ENCODE measurements at regions not wholly inside any gene's neighbourhood (a gene's known extent, or its start where the extent isn't known, plus 50 kb on each side); places are given as distances from the start of the nearest gene placed in this dataset.
A peak's percentile ranks its signal among the peaks of the same experiment; 100 is the strongest.

DNA sequence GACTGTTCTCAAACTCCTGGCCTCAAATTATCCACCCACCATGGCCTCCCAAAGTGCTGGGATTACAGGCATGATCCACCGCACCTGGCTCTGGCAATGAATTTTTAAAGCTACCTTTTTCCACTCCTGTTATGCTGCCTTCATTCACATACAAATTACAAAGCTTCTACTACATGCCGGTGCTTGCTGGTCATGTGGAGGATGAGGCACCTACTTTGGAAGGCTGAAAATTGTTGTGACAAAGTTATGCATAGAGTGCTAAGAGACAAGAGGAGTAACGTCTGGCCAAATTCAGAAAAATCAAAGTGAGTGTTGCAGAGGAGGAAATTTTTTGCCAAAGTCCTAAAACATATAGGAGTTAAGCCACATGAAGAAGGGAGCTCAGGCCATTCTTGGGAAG is 191.7 kb upstream of the PPFIA2 start:
- DNase-seq: no peak

DNA sequence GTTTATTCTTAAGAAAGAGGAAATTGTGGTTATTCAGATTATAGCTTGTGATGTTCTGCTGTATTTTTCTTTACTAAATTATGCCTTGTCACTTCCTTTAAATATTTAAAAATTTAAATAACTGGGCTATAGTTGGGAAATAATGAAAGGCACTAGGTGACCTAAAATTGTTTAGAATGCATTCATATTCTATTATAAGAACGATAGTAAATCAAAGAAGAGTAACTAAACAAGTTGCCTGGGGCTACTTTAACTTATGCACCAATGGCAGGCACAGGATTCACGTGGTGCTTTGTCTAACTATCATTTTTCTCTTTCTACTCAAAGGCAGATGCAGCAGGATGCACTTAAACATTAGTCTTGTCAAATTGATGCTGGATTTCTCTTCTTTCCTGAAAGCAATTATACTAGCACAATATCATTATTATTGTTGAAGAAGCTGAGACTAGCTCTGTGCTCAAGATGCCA is 190.7 kb upstream of the PPFIA2 start:
- no peak for DNase-seq

DNA sequence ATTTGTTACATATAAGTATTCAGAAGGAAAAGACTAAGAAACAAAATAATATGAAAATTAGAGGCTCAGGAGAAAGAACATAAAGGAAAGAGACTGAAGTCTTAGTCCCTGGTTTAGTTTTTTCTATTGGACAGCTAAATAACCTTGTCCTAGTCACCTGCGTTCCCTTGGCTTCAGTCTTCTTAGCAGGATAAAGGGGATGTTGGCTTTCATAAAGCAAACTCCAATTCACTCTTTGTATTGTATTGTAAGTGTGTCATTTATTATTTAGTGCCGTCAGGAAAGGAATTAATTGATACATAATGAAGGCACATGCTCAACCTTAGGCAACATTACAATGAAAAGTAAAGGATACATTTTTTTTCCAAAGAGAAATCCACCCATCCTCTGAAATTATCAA is 190.3 kb upstream of the PPFIA2 start:
- DNase-seq: no peak

DNA sequence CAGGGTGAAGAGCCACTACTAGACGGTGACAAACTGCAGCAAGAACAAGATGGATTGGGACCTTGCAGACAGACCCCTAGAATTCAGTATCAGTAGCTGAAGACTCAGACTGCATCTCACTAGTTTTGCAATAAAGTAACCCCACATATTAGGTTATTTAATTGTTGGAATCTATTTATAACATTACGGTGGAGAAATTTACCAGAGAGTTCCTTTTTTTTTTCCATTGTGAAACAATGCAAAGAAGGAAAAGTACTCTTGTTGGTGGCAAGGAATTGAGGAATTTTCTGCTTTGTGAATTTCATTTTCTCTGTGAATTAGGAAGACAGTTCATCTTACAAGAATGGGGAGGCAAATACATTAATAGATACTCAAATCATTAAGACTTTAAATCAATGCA is 185.7 kb upstream of the PPFIA2 start:
- no peak for DNase-seq

DNA sequence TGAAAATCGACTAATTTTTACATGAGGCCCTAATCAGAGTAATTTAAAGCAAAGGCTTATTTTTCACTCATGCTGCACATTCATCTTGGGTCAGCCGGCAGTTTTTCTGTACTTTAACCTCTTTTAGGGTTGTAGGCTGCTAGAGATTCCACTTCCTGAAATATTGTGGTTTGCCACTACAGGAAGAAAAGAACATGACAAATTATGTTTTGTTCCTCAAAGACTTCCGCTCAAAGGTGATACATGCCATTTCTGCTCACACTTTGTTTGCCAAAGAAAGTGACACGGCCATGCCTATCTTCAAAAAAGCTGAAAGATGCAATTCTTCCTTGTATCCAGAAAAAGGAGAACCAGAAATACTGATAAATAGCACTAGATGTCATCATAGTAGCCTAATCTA is 183.4 kb upstream of the PPFIA2 start:
- DNase-seq: no peak

DNA sequence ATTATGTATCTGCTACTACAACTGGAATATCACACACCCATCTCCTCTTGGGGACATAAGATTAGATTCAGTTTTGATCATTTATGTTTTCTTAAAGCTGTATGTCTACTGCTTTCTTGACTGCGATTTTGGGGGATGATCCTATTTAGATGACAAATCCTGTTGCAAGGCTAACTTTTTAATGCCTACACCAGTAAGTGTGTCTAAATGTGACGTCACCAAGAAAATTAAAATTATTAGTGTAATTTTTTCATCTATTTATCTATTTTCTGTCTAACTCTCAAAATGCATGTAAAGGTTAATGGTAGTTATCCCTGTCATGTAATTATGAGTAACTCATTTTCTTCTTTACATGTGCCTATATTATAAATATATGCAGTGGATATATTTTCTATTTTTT is 170.9 kb upstream of the PPFIA2 start:
- DNase-seq: no peak

DNA sequence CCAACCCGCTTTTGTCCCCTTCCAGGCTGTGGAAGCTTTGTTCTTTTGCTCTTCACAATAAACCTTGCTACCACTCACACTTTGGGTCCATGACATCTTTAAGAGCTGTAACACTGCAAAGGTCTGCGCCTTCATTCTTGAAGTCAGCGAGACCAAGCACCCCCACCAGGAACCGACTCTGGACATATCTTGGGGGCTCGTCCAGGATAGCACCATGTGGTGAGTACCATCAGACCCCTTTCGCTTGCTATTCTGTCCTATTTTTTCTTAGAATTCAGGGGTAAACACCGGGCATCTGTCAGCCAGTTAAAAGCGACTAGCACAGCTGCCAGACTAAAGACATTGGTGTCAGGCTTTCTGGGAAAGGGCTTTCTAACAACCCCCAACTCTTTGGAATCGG is 137.6 kb upstream of the PPFIA2 start:
- peak in 1 of 2 donors; percentile 9 for DNase-seq

DNA sequence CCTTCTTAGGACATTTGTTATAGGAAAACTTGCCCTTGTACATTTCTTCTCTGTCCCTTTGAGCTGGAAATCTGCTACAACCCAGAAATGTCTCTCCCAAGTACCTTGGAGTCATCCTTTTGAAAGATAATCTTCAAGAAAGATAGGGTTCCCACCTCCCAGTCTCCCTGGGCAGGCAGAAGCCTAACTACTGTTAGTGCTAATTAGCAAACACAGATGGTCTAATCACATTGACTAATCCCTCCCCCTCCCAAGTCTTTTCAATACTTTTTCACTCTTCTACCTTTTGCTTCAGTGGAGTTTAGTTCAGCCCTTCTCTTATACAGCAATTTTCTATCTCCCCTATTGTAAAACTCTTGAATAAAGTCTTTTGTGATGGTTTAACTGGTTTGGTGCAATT is 129.8 kb upstream of the PPFIA2 start:
- no peak for DNase-seq

DNA sequence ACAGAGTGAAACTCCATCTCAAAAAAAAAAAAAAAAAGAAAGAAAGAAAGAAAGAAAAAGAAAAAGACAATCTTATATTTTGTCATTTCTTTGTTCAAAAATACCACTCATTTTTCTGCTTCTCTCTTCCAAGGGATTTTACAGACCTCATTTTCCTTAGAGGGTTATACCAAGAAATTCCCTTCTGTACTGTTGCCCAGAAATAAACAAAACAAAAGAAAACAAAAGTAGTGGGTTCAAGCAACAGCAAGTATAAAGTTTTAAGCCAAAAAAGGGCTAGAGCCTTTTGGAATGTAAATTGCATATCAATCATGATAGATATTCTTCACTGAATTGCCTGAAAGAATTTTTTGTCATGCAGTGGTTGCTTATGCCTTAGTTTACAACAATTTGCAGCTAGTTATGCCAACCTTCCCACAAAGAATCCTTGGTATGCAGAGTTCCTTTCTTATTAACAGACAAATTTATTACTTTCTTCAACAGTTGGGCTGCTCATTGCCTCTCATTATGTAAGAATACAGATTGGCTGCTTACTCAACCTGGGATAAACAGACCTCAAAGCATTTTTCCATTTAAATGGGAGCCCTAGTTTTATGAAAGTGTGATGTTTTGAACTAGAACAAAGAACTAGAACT is 129.1 kb upstream of the PPFIA2 start:
- DNase-seq: no peak

DNA sequence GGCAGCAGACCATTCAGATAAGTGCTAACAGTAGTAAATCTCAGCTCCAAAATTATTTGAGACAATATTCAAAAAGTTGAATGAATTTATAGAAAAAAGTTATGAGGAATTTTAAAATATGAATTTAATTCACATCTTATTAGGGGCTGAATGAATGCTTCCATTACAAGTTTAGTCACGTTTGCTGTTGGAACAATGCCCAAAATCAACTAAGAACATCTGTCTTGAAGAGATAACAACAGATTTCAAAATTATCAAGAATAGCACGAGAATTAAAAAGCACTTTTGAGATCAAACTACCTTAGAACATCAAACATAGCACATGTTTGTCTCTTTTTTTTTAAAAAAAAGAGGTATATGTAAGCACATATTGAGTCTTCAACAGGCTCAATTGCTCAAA is 115.4 kb upstream of the PPFIA2 start:
- DNase-seq: no peak

DNA sequence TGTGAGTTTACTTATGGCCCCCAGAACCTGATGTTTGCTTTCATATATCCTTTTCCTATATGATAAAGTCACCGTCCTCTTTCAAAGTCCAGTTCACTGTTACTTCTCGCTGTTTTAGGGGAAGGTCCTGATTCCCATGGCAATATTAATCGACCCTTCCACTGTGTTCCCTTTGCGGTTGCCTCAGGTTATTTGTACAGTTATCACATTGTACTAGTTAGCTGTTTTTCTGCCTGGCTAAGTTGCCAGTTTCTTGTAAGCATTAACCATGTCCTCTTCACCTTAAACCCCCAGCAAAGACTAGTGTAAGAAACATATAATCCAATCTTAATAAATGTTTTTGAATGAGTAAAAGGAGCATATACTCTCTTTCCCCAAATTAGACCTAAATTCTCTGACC is 115.0 kb upstream of the PPFIA2 start:
- DNase-seq: no peak

DNA sequence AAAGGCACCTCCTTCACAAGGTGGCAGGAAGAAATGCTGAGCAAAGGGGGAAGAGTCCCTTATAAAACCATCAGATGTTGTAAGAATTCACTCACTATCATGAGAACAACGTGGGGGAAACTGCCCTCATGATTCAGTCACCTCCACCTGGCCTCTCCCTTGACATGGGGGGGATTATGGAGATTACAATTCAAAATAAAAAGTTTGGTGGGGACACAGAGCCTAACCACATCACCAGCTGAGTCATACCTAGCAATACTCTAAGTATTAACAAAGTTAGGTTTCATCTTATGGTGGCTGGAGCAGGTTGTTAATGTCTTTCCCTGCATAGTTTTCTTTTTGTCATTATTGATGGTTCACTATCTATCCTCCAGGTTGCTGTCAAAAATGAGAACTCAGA is 113.2 kb upstream of the PPFIA2 start:
- no peak for DNase-seq

DNA sequence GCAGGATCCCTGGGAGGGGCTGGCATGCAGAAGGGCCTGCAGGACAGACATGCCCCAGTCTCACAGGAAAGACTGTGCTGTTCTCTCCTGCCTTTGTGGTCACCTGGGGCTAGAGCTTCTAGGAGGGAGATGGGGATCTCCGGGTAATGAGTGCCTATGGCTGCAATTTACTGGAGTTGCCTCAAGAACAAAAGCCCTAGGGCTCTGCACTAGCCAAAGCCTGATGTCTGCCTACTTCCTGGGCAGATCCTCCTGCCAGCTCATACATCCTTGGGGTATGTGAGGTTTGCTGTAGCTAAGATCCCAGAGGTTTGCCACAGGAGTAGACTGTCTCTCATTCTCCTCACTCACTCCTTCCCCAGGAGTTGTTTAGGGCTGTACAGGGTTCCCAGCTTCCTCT is 106.9 kb upstream of the PPFIA2 start:
- no peak for DNase-seq

DNA sequence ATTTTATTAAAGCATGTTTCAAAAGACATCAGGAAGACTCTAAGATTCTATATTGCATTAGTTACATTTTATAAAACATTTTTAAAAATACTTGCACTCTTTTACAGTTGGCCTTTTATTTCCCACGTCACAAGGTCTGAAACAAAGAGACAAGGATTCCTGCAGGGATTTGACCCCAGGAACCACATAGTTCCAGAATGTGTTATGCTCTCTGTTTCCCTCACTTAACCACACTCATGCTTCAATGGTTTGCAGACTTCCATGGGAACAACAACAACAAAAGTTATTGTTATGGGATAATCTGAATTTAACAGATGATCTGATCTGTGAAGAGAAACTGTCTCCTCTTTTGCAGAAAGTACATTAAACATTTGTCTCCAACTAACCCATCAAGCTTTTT is 104.3 kb upstream of the PPFIA2 start:
- no peak for DNase-seq

DNA sequence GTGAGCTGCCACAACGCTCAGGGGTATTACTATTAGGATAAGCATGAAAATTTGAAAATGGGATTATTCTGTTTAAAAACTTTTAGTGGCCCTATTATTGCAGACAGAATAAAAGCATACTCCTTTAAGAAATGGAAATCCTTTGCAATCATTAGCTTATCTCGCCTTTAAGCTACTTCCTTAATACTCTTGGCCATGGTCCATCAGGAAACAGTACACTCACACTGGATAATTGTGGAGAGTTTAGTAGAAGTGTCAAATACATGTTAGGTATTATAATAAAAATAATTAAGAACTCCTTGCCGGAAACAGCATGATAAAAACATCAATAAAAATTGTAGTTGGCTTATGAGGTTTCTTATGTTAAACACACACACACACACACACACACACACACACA is 100.4 kb upstream of the PPFIA2 start:
- no peak for DNase-seq

DNA sequence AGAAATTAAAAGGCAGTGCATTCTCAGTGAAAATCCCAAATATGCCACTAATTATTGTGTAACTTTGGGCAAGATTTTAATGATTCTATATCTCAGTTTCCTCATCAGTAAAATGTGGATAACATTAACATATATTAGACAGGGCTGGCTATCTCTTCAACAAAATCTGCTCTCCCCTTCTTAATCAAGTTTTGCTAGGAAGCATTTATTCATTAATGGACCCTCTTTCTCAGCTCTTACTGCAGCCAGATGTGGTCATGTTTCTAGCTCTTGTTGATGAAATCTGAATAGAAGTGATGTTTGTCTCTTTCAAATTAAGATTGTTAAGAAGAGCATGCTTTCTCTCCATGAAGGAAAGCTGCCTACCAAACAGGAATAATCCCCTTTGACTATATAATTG is 84.4 kb upstream of the PPFIA2 start:
- DNase-seq: no peak

DNA sequence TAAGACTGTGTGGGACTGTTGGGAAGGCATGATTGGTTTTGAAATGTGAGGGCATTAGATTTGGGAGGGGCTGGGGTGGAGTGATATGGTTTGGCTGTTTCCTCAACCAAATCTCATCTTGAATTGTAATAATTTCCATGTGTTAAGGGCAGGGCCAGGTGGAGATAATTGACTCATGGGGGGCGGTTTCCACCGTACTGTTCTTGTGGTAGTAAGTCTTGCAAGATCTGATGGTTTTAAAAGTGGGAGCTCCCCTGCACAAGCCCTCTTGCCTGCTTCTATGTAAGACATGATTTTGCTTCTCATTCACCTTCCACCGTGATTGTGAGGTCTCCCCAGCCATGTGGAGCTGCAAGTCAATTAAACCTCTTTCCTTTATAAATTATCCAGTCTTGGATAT is 76.6 kb upstream of the PPFIA2 start:
- DNase-seq: peak; percentile 10 to 20

DNA sequence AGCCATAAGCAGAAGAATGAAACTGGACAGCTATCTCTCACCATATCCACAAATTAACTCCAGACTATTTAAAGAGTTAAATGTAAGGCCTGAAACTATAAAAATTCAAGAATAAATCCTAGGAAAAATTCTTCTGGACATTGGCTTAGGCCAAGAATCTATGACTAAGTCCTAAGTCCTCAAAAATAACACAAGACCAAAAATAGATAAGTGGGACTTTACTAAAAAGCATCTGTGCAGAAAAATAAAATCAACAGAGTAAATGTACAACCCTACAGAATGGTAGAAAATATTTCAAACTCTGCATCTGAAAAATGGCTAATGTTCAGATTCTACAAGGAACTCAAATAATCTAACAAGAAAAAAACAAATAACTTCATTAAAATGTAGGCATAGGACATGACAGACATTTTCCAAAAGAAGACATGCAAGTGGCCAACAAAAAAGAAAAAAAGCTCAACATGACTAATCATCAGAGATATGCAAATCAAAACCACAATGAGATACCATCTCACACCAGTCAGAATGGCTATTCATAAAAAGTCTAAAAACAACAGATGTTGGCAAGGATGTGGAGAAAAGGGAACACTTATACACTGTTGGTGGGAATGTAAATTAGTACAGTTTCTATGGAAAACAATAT is 61.0 kb upstream of the PPFIA2 start:
- no peak for DNase-seq

DNA sequence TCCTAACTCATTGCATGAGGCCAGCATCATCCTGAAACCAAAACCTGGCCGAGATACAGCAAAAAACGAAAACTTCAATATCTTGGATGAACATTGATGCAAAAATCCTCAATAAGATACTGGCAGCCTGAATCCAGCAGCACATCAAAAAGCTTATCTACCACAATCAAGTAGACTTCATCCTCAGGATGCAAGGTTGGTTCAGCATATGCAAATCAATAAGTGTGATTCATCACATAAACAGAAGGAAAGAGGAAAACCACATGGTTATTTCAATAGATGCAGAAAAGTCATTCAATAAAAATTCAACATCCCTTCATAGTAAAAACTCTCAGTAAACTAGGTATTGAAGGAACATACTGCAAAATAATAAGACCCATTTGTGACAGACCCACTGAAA is 56.5 kb upstream of the PPFIA2 start:
- DNase-seq: no peak

DNA sequence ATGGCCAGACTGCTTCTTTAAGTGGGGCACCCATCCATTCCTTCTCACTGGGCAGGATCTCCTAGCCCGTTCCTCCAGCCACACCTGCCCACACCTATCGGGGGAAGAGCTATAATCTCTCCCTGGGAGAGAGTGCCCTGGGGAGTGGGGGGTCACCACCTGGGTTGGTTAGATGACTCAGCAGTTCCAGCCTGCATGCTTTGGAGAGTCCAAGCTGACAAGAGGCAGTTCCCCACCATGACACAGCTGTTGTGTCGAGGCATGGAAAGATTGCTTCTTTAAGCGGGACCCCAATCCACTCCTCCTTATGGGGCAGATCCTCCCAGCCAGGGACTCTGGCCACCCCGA is 52.6 kb upstream of the PPFIA2 start:
- DNase-seq: no peak

DNA sequence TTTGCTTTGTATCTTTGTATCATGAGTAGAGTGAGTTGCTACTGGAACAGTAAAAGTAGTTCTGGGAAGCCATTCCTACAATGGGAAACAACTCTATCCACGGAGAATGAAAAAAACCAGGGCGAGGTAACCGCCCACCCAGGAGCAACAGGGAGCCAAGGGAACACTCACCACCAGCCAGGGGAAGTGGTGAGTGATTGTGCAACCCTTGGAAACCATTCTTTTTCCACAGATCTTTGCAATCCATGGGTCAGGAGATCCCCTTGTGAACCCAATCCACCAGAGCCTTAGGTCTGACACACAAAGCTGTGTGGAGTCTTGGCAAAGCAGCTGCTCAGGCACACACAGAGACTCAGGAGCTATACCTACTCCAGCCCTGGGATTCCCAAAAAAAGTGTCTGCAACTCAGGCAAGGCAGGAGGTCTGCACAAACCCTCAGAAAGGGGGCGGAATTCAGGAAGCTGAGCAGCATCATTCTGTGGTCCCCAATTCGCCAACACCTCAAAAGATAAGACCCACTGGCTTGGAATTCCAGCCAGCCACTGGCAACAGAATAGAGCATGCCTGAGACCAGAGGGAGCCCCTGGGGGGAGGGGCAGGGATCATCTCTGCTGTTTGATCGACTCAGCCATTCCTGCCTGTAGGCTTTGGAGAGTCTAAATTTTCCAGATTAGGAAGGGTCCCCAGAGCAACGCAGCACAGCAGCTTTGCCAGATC is 52.1 kb upstream of the PPFIA2 start:
- no peak for DNase-seq

DNA sequence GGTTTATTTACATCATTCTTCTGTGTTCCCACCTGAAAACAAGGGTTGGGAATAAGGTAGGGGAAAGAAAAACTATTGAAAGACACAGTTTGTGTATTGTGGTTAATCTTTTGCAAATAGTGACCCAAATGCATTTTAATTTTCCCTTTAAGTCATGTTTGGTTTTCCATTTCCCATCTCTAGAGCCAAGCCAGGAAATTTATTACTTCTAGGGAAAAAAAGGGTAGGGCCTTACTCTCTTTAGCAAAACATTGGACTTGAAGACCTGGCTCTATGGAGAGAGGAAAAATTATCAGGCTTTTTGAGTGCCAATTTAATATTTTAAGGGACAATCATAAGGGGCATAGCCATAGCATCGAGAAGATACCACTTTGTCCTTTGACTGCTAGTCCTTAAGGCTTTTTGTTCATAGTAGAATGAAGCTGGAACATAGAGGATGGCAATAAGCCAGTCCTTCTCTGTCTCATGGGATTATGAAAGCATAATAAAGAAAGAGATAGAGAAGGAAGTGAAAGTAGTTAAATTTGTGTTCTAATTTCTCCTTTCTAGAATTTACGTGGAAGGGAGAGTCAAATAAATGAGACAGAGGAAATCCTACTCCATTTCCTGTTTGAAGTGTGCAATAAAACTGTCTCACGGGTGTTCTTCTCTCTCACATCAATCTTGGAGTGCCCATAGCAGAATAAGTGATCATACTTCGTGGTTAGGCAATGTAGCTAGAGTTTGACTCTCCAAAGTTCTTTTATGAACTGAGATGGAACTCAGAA is 50.9 kb upstream of the PPFIA2 start:
- no peak for DNase-seq

DNA sequence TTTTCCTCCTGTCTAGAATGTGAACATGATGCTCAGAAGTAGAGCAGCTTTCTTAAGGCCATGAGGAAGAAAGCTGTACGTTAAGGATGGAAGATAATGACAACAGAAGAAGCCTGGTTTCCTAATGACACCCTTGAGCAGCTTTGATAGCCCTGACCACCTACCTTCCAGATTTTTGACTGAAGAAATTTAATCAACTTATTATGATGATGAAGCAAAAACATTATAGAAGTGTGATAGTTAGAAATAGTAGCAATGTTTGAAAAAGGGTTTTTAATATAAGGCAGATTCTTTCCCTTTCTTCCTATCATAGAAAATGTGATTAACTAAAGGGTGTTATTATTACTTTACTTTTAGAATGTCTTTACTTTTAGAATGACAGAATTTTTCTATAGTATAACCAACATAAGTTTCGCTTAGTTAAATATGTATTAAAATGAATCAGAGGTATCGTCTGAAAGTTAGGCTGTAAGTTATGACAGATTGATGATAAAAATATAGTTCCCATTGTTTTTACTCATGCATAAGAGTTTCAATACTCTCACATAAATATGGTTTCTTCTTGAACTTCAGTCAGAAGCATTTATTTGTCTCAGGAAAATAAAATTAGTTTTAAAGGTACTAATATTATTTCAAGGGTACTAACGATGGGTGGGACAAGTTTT is 50.1 kb upstream of the PPFIA2 start:
- DNase-seq: no peak
